ENCODE measurements at regions not wholly inside any gene's neighbourhood (a gene's known extent, or its start where the extent isn't known, plus 50 kb on each side); places are given as distances from the start of the nearest gene placed in this dataset.

GRCh38 chr1:112317140-112317539, 78.9 kb upstream of the CTTNBP2NL start:
- TF ChIP-seq CTCF (IDR thresholded peaks at IDR 0.05 in 4 of 5, conservative IDR thresholded peaks at IDR 0.05 in 1 of 5): no peak
- no peak for TF ChIP-seq POLR2A (IDR thresholded peaks at IDR 0.05)
